ENCODE measurements at regions not wholly inside any gene's neighbourhood (a gene's known extent, or its start where the extent isn't known, plus 50 kb on each side); places are given as distances from the start of the nearest gene placed in this dataset.

DNA sequence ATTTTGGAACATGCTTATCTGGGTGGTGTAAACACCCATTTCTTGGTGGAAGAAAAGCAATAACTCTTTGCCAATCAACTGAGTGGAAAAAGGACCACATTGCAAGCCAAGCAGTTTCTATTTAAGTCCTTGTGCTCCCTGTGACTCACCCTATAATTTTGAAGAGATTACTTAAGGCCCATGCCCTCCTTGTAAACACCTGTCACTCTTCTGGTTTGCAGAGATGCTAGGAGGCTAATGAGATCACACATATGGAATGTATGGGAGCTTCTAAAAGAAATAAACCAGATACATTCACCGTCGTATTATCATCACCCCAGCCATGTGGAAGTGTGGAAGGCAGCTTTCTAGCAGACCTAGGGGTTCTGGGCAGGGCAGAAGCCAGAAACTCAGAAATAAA lies 337.1 kb downstream of the GADD45G start:
- Mint-ChIP-seq H3K27ac (ENCODE audit: unreplicated experiment) (no peak overlapping the region), H3K36me3 (ENCODE audit: insufficient read depth, unreplicated experiment) (no peaks in the 10 kb centered on the region), H3K4me3 (ENCODE audit: unreplicated experiment) (no peak overlapping the region), H3K27me3 (ENCODE audit: insufficient read depth, unreplicated experiment) (peaks cover 2% of the 10 kb centered on the region), H3K9me3 (ENCODE audit: unreplicated experiment) (no peaks in the 10 kb centered on the region), H3K4me1 (ENCODE audit: low read depth, unreplicated experiment) (no peaks in the 10 kb centered on the region)
- ChIA-PET CTCF (no interaction called here), POLR2A (no interaction called here)
- H3K9me3 ChIP-seq: no peaks in the 10 kb centered on the region
- DNase-seq: no peak
- no peaks in the 10 kb centered on the region; the same call in 1 of the 2 replicates for H3K4me1 ChIP-seq
- intact Hi-C loops (cut with micrococcal nuclease; ENCODE audit: unreplicated experiment): no loop called here
- no peaks in the 10 kb centered on the region for H3K36me3 ChIP-seq (ENCODE audit: control insufficient read depth, insufficient read depth, low read length)
- TF ChIP-seq, protein P1, sequence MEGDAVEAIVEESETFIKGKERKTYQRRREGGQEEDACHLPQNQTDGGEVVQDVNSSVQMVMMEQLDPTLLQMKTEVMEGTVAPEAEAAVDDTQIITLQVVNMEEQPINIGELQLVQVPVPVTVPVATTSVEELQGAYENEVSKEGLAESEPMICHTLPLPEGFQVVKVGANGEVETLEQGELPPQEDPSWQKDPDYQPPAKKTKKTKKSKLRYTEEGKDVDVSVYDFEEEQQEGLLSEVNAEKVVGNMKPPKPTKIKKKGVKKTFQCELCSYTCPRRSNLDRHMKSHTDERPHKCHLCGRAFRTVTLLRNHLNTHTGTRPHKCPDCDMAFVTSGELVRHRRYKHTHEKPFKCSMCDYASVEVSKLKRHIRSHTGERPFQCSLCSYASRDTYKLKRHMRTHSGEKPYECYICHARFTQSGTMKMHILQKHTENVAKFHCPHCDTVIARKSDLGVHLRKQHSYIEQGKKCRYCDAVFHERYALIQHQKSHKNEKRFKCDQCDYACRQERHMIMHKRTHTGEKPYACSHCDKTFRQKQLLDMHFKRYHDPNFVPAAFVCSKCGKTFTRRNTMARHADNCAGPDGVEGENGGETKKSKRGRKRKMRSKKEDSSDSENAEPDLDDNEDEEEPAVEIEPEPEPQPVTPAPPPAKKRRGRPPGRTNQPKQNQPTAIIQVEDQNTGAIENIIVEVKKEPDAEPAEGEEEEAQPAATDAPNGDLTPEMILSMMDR (IDR thresholded peaks at IDR 0.05; ENCODE audit: insufficient read depth in 1 of 2, low read depth in 1 of 2, low read length in 1 of 2, severe bottlenecking in 1 of 2, unreplicated experiment in 1 of 2): no peak
- H3K4me3 ChIP-seq (ENCODE audit: low read depth, low read length): no peak overlapping the region
- BruUV-seq (replicated peaks): no TSS peak
- no peaks in the 10 kb centered on the region for H3K27me3 ChIP-seq (replicated peaks; ENCODE audit: control insufficient read depth, insufficient read depth, low read length)

- DNase-seq: no peak
- H3K4me1 ChIP-seq: no peaks in the 10 kb centered on the region; the same call in 1 of the 2 replicates
- ChIA-PET CTCF (no interaction called here), POLR2A (no interaction called here)
- H3K27me3 ChIP-seq (replicated peaks; ENCODE audit: control insufficient read depth, insufficient read depth, low read length): no peaks in the 10 kb centered on the region
- no peak overlapping the region for H3K4me3 ChIP-seq (ENCODE audit: low read depth, low read length)
- H3K27me3 Mint-ChIP-seq (ENCODE audit: insufficient read depth, unreplicated experiment): peaks cover 2% of the 10 kb centered on the region
- H3K9me3 ChIP-seq: no peaks in the 10 kb centered on the region
- TF ChIP-seq, protein P1 (IDR thresholded peaks at IDR 0.05; ENCODE audit: insufficient read depth in 1 of 2, low read depth in 1 of 2, low read length in 1 of 2, severe bottlenecking in 1 of 2, unreplicated experiment in 1 of 2): no peak
- no peak overlapping the region for H3K27ac Mint-ChIP-seq (ENCODE audit: unreplicated experiment)
- H3K36me3 ChIP-seq (ENCODE audit: control insufficient read depth, insufficient read depth, low read length): no peaks in the 10 kb centered on the region
- no peaks in the 10 kb centered on the region for H3K4me1 Mint-ChIP-seq (ENCODE audit: low read depth, unreplicated experiment)
- H3K4me3 Mint-ChIP-seq (ENCODE audit: unreplicated experiment): no peak overlapping the region
- BruUV-seq (replicated peaks): no TSS peak
- no peaks in the 10 kb centered on the region for H3K36me3 Mint-ChIP-seq (ENCODE audit: insufficient read depth, unreplicated experiment)
- H3K9me3 Mint-ChIP-seq (ENCODE audit: unreplicated experiment): no peaks in the 10 kb centered on the region
- intact Hi-C loops (cut with micrococcal nuclease; ENCODE audit: unreplicated experiment): no loop called here
Measured at GRCh38 chr9:89942643-89943042, 337.8 kb downstream of the GADD45G start.

- Mint-ChIP-seq H3K4me1 (ENCODE audit: low read depth, unreplicated experiment) (no peaks in the 10 kb centered on the region), H3K27me3 (ENCODE audit: insufficient read depth, unreplicated experiment) (peaks cover 2% of the 10 kb centered on the region), H3K9me3 (ENCODE audit: unreplicated experiment) (no peaks in the 10 kb centered on the region), H3K4me3 (ENCODE audit: unreplicated experiment) (no peak overlapping the region), H3K27ac (ENCODE audit: unreplicated experiment) (no peak overlapping the region), H3K36me3 (ENCODE audit: insufficient read depth, unreplicated experiment) (no peaks in the 10 kb centered on the region)
- ChIA-PET POLR2A (no interaction called here), CTCF (no interaction called here)
- intact Hi-C loops (cut with micrococcal nuclease; ENCODE audit: unreplicated experiment): no loop called here
- no peak for DNase-seq
- BruUV-seq (replicated peaks): no TSS peak
- Histone ChIP-seq H3K27me3 (replicated peaks; ENCODE audit: control insufficient read depth, insufficient read depth, low read length) (no peaks in the 10 kb centered on the region), H3K4me3 (ENCODE audit: low read depth, low read length) (no peak overlapping the region), H3K9me3 (no peaks in the 10 kb centered on the region), H3K4me1 (no peaks in the 10 kb centered on the region; the same call in 1 of the 2 replicates), H3K36me3 (ENCODE audit: control insufficient read depth, insufficient read depth, low read length) (no peaks in the 10 kb centered on the region)
- TF ChIP-seq, protein P1 (IDR thresholded peaks at IDR 0.05; ENCODE audit: insufficient read depth in 1 of 2, low read depth in 1 of 2, low read length in 1 of 2, severe bottlenecking in 1 of 2, unreplicated experiment in 1 of 2): no peak
Measured at GRCh38 chr9:89943309-89943708, 338.5 kb downstream of the GADD45G start.

All from Caco-2 (cell line).